ENCODE measurements at regions not wholly inside any gene's neighbourhood (a gene's known extent, or its start where the extent isn't known, plus 50 kb on each side); places are given as distances from the start of the nearest gene placed in this dataset.

DNA sequence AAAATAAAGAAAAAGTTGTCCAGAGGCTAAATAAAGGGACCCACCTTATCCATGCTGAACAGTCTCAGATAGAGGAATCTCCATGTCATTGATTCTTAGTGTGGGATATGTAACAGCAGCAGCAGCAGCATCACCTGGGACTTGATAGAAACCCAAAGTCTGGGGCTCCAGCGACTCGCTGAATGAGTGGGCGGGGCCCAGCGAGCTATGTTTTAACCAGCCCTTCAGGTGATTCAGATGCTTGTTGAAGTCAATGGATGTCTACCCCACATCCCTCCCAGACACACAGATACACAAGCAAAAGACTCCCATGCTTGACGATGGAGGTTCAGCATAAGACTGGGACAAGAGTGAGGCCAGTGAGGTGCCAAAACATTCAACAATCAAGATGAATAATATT lies 298.6 kb downstream of the UBE3D start:
- TF ChIP-seq, protein P1, sequence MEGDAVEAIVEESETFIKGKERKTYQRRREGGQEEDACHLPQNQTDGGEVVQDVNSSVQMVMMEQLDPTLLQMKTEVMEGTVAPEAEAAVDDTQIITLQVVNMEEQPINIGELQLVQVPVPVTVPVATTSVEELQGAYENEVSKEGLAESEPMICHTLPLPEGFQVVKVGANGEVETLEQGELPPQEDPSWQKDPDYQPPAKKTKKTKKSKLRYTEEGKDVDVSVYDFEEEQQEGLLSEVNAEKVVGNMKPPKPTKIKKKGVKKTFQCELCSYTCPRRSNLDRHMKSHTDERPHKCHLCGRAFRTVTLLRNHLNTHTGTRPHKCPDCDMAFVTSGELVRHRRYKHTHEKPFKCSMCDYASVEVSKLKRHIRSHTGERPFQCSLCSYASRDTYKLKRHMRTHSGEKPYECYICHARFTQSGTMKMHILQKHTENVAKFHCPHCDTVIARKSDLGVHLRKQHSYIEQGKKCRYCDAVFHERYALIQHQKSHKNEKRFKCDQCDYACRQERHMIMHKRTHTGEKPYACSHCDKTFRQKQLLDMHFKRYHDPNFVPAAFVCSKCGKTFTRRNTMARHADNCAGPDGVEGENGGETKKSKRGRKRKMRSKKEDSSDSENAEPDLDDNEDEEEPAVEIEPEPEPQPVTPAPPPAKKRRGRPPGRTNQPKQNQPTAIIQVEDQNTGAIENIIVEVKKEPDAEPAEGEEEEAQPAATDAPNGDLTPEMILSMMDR (IDR thresholded peaks at IDR 0.05), result no peak
- no peak for TF ChIP-seq POLR2A (IDR thresholded peaks at IDR 0.05)

All from right lobe of liver (tissue), 4 donors.